ENCODE measurements at regions not wholly inside any gene's neighbourhood (a gene's known extent, or its start where the extent isn't known, plus 50 kb on each side); places are given as distances from the start of the nearest gene placed in this dataset.

DNA sequence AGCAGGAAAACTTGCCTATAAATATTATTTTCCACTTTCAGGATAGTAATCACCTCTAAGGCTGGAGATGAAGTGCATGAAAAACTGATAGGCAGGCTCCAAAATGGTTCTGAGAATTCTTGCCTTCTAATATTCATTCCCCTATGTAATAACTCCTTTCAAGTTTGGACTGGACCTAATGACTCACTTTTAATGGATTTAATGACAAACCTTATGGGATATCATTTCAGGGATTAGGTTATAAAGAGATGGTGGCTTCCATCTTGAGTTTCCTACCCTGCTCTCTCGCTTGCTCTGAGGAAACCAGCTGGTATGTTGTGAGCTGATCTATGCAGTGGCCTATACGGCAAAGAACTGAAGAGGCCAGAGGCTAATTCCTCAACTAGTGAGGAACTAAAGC lies 192.0 kb downstream of the BCHE start:
- Mint-ChIP-seq H3K36me3 (ENCODE audit: low read depth) (no peaks in the 10 kb centered on the region), H3K27ac (no peak overlapping the region), H3K4me1 (peaks cover 18% of the 10 kb centered on the region), H3K4me3 (no peak overlapping the region), H3K27me3 (ENCODE audit: low read depth) (no peaks in the 10 kb centered on the region), H3K9me3 (peaks cover 9% of the 10 kb centered on the region)
- TF ChIP-seq, protein P1, sequence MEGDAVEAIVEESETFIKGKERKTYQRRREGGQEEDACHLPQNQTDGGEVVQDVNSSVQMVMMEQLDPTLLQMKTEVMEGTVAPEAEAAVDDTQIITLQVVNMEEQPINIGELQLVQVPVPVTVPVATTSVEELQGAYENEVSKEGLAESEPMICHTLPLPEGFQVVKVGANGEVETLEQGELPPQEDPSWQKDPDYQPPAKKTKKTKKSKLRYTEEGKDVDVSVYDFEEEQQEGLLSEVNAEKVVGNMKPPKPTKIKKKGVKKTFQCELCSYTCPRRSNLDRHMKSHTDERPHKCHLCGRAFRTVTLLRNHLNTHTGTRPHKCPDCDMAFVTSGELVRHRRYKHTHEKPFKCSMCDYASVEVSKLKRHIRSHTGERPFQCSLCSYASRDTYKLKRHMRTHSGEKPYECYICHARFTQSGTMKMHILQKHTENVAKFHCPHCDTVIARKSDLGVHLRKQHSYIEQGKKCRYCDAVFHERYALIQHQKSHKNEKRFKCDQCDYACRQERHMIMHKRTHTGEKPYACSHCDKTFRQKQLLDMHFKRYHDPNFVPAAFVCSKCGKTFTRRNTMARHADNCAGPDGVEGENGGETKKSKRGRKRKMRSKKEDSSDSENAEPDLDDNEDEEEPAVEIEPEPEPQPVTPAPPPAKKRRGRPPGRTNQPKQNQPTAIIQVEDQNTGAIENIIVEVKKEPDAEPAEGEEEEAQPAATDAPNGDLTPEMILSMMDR (IDR thresholded peaks at IDR 0.05; ENCODE audit: unreplicated experiment in 3 of 3), result no peak

DNA sequence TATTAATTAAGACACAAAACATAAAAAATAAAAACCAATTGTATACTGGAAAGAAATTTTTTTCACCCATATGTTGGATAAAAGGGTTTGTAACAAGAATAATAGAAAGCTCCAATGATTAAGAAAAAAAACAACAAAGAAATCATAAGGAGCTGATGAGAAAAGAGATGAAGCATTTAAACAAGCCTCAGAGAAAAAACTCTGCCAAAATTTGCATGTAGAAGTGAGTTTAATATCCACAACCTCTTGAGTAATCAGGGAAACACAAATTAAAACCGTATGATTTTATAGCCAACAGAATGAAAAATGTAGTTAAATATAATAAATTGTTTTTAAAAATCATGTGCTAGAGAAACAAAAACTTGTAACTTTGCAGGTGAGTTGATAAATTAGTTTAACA lies 192.9 kb downstream of the BCHE start:
- Mint-ChIP-seq H3K9me3 (peaks cover 9% of the 10 kb centered on the region), H3K27me3 (ENCODE audit: low read depth) (no peaks in the 10 kb centered on the region), H3K36me3 (ENCODE audit: low read depth) (no peaks in the 10 kb centered on the region), H3K27ac (no peak overlapping the region), H3K4me1 (peaks cover 18% of the 10 kb centered on the region), H3K4me3 (no peak overlapping the region)
- TF ChIP-seq, protein P1 (IDR thresholded peaks at IDR 0.05; ENCODE audit: unreplicated experiment in 3 of 3), result no peak

DNA sequence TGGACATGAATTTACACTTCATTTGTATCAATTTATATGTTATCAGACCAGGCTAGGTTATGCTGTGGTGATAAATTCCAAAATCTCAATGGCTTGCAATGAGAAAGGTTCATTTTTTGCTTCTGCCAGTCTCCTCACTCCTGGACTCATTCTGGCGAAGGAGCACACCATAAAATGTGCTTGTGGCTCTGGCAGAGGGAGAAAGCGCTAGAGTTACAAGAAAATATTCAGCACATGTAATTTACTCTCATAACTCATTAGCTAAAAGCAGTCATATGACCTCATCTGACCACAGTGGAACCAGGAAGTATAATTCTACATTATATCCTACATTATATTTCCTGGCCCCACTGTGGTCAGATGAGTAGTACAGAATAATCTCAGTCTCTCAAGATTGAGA lies 193.8 kb downstream of the BCHE start:
- H3K9me3 Mint-ChIP-seq, result peaks cover 9% of the 10 kb centered on the region
- H3K4me3 Mint-ChIP-seq, result no peak overlapping the region
- H3K4me1 Mint-ChIP-seq, result peaks cover 18% of the 10 kb centered on the region
- H3K27ac Mint-ChIP-seq, result peak overlapping the region; percentile 26 to 71 (median 51)
- TF ChIP-seq, protein P1 (IDR thresholded peaks at IDR 0.05; ENCODE audit: unreplicated experiment in 3 of 3), result no peak
- no peaks in the 10 kb centered on the region for H3K27me3 Mint-ChIP-seq (ENCODE audit: low read depth)
- H3K36me3 Mint-ChIP-seq (ENCODE audit: low read depth), result no peaks in the 10 kb centered on the region

DNA sequence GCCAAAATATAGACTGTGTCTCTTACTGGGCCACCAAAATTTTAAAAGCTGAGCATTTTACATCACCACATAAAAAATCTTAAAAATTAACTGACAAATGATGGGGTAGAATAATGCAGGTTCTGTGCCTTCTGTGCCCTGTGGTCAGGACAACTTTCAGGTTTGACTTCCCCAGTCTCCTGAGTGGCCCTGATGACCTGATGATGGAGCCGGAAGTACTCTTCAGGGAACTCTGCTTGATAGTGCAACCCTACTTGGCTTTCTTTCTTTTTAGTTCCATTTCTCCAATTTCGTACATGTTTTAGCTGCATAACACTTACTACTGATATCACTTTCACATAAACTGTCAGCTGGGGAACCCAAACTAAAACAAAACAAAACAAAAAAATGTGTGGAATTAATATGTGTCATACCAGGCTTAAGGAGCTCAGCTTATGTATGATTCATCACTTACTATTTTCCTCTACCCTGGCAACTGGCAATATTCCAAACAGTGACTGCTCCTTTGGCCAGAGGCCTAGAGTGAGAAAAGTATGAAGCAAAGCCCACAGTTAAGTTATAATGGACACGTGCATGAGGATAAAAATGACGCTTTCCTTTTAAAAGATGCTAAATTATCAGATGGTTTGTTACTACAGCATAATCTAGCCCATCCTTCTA lies 194.3 kb downstream of the BCHE start:
- Mint-ChIP-seq H3K27ac (peak overlapping the region; percentile 26 to 71 (median 51)), H3K36me3 (ENCODE audit: low read depth) (no peaks in the 10 kb centered on the region), H3K4me1 (peaks cover 18% of the 10 kb centered on the region), H3K9me3 (peaks cover 9% of the 10 kb centered on the region), H3K27me3 (ENCODE audit: low read depth) (no peaks in the 10 kb centered on the region), H3K4me3 (no peak overlapping the region)
- TF ChIP-seq, protein P1 (IDR thresholded peaks at IDR 0.05; ENCODE audit: unreplicated experiment in 3 of 3), result no peak

DNA sequence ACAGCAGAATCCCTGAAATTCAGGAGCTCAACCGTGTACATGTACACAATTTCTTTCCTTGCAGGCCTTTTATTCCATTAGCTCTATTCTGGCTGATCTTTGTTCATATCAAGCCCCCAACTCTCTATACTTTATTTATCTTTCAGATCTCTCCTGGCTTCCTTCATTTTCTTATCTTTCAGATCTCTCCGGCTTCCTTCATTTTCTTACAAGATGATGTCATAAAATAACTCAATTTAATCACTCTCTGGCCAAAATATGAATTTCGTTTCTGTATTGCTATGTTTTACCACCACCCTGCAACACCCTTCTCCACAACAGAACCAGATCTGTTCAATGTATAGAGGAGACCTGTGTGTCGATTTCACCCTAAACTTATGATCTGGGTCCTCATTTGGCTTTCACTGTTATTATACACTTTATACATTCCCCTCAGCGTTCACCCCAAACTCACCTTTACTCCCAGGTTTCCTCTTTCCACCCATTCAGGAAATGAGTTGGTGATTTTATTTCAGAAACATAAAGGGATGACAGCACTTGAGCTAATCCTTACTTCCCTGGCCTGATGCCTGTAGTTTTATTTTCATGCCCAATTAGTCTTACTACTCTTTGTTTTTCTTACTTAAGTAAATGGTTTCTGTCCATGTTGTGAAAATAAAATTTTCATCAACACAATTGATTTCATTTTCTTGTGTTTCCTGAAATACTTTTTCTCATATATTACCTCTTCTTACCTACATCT lies 195.5 kb downstream of the BCHE start:
- H3K27me3 Mint-ChIP-seq (ENCODE audit: low read depth), result no peaks in the 10 kb centered on the region
- no peaks in the 10 kb centered on the region for H3K36me3 Mint-ChIP-seq (ENCODE audit: low read depth)
- peaks cover 18% of the 10 kb centered on the region for H3K4me1 Mint-ChIP-seq
- TF ChIP-seq, protein P1 (IDR thresholded peaks at IDR 0.05; ENCODE audit: unreplicated experiment in 3 of 3), result no peak
- H3K27ac Mint-ChIP-seq, result peak overlapping the region in 1 of 3 experiments; percentile 27
- peaks cover 6% of the 10 kb centered on the region for H3K9me3 Mint-ChIP-seq
- H3K4me3 Mint-ChIP-seq, result no peak overlapping the region

All from nephron (organoid).